HG02678 (cell line): ENCODE measurements at regions not wholly inside any gene's neighbourhood (a gene's known extent, or its start where the extent isn't known, plus 50 kb on each side); places are given as distances from the start of the nearest gene placed in this dataset.

ENCODE experiments used
- ATAC-seq: cut with Tn5 transposase; IDR thresholded peaks from one replicate; pipeline ENCODE4 v1.9.1; 2021; ENCODE audit warnings: mild to moderate bottlenecking, moderate library complexity; ENCODE audit not compliant: unreplicated experiment

GRCh38 chr13:90776051-90776748, 571.3 kb upstream of the MIR17HG start:
- no peak for ATAC-seq

GRCh38 chr13:90783273-90783672, 564.2 kb upstream of the MIR17HG start:
- ATAC-seq, result no peak

DNA sequence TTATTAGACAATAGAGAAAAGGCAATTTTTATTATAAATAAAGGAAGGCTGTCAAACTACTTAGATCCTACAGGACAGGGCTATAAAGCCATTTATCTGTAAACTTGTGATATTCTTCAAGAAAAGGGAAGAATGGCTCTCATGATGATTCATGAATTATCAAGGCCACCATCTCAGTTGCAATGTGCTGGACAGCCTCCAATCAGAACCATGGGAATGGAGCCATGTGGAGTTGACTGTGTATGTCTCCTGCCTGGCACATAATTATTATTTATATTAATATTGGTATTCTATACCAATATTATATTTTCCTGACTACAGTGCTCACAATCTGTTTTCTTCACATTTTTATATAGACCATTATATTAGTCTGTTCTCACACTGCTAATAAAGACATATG, 560.5 kb upstream of the MIR17HG start:
- no peak for ATAC-seq

DNA sequence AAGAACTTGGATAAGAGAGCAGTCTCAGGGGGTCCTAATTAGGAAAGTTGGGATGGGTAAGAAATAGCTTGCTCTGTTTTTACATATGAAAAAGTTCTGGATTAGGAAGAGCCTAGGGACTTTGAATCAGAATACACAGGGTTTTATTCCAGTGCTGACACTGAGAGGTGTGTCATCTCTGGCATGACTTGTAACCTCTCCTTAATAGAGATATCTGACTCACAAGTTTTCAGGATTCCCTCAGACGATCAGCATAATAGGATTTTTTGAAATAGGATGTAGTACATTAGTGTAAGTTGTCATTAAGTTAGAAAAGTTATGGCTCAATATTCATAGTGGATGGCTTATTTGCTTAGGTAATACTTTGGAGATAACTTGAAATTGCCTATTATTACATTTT, 555.2 kb upstream of the MIR17HG start:
- no peak for ATAC-seq

GRCh38 chr13:90793261-90793820, 554.1 kb upstream of the MIR17HG start:
- ATAC-seq, result no peak

DNA sequence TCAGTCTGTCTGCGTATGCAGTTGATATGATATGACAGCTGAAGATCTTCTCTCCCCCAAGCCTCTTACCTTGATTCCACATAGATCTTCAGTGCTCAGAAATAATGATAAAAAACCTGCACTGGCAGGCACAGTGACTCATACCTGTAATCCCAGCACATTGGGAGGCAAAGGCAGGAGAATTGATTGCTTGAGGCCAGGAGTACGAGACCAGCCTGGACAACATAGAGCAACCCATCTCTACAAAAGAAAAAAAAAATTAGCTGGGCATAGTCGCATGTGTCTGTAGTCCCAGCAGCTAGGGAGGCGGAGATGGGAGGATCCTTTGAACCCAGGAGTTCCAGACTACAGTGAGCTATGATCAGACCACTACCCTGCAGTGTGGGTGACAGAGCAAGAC, 551.0 kb upstream of the MIR17HG start:
- ATAC-seq, result no peak

- ATAC-seq, result no peak
These were observed 550.2 kb upstream of the MIR17HG start for GRCh38 chr13:90797335-90797734.

GRCh38 chr13:90798381-90798780, 549.1 kb upstream of the MIR17HG start:
- no peak for ATAC-seq

DNA sequence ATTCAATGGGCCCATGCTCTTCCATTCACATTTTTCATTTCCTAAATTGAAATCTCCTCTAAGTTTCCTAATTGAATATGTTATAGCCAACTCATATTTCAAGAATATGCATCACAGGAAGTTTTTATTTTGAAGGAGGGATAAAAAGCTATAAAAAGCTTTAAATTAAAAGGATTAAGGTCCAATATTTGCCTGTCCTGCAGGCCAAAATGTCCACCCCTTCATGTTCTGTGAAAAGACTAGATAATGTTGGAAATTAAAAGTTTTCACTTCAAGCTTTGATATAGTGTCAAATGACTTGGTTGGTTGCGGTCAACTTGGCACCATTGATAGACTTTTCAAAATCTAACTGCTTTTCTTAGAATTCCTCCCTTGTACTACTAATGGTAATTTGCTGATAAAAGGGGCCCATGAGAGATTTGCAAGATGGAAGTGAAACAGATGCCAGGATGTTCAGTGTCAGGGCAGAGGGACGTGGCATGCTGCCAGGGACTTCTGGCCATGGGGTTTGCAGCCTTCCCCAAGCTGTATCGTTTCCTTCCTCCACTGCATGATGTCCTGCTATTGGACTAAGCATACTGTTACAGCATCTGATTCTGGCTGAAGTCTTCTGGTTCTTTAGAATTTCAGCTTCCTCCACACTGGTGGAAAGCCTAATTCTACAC, 547.3 kb upstream of the MIR17HG start:
- no peak for ATAC-seq

DNA sequence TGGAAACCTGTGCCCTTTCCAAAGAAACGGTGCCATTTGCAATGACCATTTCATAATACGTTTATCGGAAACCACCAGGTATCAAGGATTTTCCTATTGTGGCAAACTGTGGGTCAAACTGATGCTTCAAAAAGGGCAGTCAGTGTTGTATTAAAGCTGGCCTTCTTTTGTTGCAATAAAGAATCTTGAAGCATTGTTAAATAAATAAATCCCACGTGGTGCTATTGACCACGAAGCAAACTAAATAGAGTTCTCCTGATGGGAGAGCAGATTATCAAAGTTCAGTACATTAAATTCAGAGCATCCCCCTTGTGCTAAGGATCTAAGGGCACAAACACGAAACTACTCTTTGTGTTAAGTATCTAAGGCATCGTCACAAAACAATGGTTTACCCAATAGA, 545.9 kb upstream of the MIR17HG start:
- no peak for ATAC-seq

DNA sequence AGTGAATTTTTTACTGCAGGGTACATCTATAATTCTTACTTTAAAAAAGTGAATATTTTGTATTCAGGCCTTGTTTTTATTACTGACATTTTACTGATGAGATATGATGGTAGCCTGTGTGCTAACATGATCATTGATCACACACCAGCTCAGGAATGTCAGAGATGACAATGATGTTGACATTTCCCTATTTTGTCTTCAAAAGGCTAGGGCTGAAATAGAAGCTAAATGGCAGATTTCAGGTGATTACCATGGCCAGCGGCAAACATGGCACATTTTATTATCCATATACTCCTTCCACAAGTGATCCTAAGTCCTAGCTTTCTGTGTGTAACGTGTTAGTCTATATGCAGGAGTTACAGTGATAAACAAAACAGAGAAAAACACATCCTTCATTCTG, 544.3 kb upstream of the MIR17HG start:
- no peak for ATAC-seq

DNA sequence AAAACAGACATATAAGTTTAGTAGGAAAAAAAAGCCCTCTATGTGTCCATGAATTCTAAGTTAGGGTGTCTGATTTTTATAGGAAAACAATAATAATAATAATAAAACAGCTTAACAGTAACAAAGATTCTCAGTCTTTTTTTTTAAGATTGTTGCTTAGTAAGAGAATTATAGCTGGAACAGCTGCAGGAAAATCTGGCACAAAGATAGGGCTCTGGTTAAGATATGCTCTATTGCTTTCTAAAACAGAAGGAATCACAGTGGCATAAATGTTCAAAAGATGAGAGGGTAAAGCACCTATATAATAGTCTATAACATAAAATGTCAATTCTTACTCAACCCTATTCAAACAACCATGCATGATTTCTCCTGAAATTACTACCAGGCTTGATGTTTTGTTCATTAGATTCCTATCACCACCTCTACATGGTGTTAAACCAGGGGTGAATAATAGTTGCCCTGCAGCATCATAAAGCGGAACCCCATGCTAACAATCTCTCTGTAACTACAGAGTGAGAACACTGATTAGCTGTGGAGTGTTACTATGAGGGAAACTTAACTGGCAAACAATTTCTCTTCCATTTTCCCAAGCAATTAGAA, 541.4 kb upstream of the MIR17HG start:
- ATAC-seq, result no peak

DNA sequence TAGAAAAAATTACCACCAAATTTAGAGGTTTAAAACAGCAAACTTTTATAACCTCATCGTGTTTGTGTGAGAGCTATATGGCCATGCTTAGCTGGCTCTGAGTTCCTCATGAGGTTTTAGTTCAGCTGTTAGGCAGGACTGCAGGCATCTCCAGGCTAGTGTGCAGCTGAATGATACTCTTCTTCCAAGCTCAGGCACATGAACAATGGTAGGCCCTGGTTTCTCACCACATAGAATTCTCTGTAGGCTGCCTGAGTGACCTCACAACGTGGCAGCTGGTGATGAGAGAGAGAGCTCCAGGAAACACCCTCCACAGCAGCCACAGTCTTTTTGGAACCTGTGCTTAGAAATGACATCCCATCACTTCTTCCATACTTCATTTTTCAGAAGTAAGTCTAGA, 540.6 kb upstream of the MIR17HG start:
- ATAC-seq, result no peak

DNA sequence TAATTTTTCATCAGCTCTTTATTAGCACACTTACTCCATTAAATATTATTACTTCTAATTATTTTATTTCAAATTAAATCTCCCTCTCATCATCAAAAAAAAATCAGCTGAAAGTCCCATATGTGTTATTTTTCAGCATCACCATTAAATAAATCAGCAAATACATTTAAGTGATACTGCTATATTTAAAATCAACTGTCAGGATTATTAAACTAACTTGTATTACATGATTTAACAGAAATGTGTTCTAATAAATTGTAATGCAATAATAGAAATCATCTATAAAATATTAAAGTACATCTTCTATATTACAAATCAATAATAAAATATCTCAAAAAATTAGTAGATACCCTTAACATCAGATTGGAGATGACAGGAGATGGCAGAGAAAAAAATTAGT, 538.6 kb upstream of the MIR17HG start:
- no peak for ATAC-seq

DNA sequence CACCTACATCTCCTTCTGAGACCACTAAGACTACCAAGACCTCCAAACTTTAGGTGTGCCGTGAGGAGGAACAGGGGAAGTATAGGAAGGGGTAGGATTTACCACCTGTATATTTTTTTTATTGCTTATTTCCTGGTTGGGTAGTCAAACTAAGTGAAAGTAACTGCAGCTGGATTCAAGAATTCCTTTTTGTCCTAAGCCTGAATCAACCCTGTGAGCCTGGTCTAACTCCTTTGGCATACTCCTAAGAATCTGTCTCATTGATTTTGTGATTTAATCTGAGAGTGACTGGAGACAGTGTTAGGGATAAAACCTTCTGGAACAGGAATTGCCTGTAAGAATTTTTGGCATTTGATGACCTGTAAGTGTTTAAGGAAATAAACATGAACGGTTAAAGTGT, 523.5 kb upstream of the MIR17HG start:
- no peak for ATAC-seq

DNA sequence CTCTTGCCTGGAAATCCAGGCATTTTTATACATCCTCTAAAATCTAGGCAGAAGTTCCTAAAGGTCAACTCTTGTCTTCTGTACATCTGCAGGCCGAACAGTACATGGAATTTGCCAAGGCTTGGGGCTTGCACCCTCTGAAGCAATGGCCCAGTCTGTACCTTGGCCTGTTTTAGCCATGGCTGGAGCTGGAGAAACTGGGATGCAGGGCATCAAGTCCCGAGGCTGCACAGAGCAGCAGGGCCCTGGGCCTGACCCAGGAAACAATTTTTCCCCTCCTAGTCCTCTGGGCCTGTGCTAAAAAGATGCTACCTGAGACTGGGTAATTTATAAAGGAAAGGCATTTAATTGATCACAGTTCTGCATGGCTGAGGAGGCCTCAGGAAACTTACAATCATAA, 520.8 kb upstream of the MIR17HG start:
- no peak for ATAC-seq

DNA sequence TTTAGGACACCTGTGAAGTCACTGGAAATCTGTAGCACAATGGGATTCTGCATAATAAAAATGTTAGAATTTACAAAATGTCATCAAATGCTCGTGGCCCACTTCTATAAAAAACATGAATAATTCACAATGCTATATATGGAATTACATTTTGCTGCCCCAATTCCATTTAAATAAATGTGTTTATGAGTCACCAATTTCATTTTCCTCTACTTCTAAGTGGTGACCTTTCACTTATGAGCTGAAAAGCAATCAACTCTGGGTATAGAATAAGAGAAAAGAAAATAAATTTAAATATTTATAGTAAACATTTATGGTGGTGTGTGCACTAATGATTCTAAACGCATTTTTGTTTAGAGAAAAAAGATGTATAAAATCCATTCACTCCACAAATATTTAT, 516.7 kb upstream of the MIR17HG start:
- no peak for ATAC-seq

- no peak for ATAC-seq
These were observed 513.5 kb upstream of the MIR17HG start for GRCh38 chr13:90833951-90834350.

- ATAC-seq, result no peak
These were observed 512.8 kb upstream of the MIR17HG start for GRCh38 chr13:90834700-90835099.

DNA sequence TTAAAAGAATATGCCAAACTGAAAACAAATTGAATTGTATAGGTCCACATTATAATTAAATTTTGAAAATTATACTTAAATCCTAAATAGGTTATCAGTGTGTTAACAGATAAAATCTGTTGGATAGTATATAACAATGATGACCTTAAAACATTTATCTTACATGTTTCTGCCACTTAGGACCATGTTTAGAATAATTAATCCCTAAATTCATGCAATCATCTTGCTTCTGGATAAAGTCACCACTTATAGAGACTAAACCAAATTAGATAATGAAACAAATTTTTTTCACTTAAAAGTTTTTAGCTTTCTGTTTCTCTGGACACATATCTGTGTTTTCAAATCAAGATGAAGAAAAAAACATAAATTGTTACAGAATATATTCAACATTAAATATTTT, 511.7 kb upstream of the MIR17HG start:
- no peak for ATAC-seq

DNA sequence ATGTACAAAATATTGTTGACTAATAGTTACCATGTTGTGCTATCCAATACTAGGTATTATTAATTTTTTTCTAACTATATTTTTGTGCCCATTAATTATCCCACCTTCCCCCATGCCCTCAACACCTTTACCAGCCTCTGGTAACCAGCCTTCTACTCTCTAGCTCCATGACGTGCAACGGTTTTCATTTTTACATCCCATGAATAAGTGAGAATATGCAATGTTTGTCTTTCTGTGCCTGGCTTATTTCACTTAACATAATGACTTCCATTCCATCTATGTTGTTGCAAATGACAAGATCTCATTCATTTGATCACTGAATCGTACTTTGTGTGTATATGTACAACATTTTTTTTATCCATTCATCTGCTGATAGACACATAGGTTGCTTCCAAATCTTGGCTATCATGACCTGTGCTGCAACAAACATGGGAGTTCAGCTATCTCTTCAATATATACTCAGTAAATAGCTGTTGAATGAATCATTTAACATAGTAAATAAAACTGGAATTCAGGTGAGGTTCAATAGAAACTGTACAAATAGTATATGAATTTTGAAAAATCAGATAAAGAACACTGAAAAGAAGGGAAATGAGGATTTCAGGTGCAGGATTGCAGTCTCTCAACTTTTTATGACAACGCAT, 509.0 kb upstream of the MIR17HG start:
- no peak for ATAC-seq

DNA sequence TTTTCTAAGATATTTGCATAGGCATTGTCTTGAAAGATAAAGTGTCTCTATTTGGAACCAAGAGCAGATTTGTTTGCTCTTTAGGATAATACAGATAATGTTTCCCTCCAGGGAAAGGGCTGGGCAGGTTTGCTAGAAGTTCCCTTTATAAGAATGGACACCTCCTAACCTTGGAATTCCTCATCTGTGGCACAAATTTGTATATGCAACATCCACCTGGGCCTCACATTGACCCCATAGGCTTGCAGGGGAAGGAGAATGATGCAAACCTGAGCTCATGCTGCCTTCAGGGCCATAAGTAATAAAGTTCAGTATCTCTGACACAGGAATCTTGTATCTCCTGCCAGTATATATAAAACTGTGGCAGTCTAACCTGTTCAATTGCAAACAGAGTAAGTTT, 508.4 kb upstream of the MIR17HG start:
- ATAC-seq, result no peak
